ENCODE measurements at regions not wholly inside any gene's neighbourhood (a gene's known extent, or its start where the extent isn't known, plus 50 kb on each side); places are given as distances from the start of the nearest gene placed in this dataset.
A peak's percentile ranks its signal among the peaks of the same experiment; 100 is the strongest.

GRCh38 chr5:50947906-50948683, 281.7 kb downstream of the PARP8 start:
- no peak for TF ChIP-seq CTCF (IDR thresholded peaks at IDR 0.05; ENCODE audit: borderline replicate concordance, control extremely low read depth, extremely low read depth, insufficient read depth, missing control alignments)
- in situ Hi-C loops (cut with MboI; ENCODE audit: low sequenced_read_pairs, unreplicated experiment) = no loop called here
- no peak for DNase-seq (ENCODE audit: low spot score)

- in situ Hi-C loops (cut with MboI; ENCODE audit: low sequenced_read_pairs, unreplicated experiment) = loop anchor here (25.0 kb wide), 3 partner anchors 434 to 1709 kb away; partner anchors contain the start of gene ISL1
- TF ChIP-seq CTCF (IDR thresholded peaks at IDR 0.05; ENCODE audit: borderline replicate concordance, control extremely low read depth, extremely low read depth, insufficient read depth, missing control alignments) = no peak
Observed at GRCh38 chr5:50953290-50953689, 286.9 kb downstream of the PARP8 start.

GRCh38 chr5:50958852-50959457, 292.5 kb downstream of the PARP8 start:
- in situ Hi-C loops (cut with MboI; ENCODE audit: low sequenced_read_pairs, unreplicated experiment) = loop anchor here (25.0 kb wide), 3 partner anchors 428 to 1703 kb away; partner anchors contain the start of gene ISL1
- TF ChIP-seq CTCF (IDR thresholded peaks at IDR 0.05; ENCODE audit: borderline replicate concordance, control extremely low read depth, extremely low read depth, insufficient read depth, missing control alignments) = peak; percentile 45
- no peak for DNase-seq (ENCODE audit: low spot score)

More at GRCh38 chr5:50953290-50953689, 286.9 kb downstream of the PARP8 start:
- DNase-seq (ENCODE audit: low spot score) = no peak

- peak; percentile 99 for TF ChIP-seq CTCF (IDR thresholded peaks at IDR 0.05; ENCODE audit: borderline replicate concordance, control extremely low read depth, extremely low read depth, insufficient read depth, missing control alignments)
- in situ Hi-C loops (cut with MboI; ENCODE audit: low sequenced_read_pairs, unreplicated experiment) = loop anchor here (25.0 kb wide), 3 partner anchors 424 to 1699 kb away; partner anchors contain the start of gene ISL1
- peak; percentile 88 for DNase-seq (ENCODE audit: low spot score)
Observed at GRCh38 chr5:50962934-50963872, 296.8 kb downstream of the PARP8 start.

GRCh38 chr5:50963971-50964745, 297.7 kb downstream of the PARP8 start:
- no peak for TF ChIP-seq CTCF (IDR thresholded peaks at IDR 0.05; ENCODE audit: borderline replicate concordance, control extremely low read depth, extremely low read depth, insufficient read depth, missing control alignments)
- in situ Hi-C loops (cut with MboI; ENCODE audit: low sequenced_read_pairs, unreplicated experiment) = loop anchor here (25.0 kb wide), 3 partner anchors 423 to 1698 kb away; partner anchors contain the start of gene ISL1
- peak; percentile 42 for DNase-seq (ENCODE audit: low spot score)
